ENCODE measurements at regions not wholly inside any gene's neighbourhood (a gene's known extent, or its start where the extent isn't known, plus 50 kb on each side); places are given as distances from the start of the nearest gene placed in this dataset.
"Not testable (repeated sequence)": the region's sequence is repeated elsewhere in the genome, so short reads cannot be mapped to it uniquely, and the experiment has no call there.

DNA sequence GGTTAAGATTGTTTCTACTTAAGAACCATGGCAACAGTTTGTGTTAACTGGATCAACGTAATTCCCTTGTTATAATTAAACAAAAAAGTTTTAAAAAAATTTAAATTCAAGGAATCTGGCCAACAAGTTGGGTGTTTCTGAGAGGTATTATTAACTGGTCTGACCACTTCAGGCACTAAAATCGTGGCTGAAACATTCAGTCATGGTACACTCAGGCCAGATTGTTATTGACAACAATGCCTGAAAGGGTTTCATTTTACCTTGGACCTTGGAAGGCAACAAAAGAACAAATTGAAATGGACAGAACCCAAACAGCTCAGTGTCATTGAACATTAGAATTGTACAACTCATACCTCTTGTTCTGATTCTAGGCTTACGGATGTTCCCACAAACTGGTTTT lies 103.3 kb upstream of the ARMC3 start:
- no peak for DNase-seq (ENCODE audit: low spot score)

DNA sequence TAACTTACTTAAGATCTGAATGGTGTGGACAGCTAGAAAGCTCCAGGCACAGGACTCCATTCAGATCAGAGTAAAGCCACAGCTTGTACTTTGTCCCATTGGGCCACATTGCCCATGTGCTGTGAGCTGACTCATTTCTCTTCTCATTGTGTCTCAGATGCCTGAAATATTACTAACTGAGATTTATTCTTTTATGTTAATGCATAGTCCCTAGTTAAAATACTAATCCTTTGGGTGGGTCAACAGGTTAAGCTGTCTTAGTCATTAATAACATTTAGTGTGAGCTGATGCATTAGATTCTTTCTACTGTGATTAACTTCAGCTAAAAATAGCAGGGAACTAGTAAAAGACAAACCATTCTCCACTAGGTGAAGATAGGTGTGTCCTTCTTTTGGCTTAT lies 104.7 kb upstream of the ARMC3 start:
- DNase-seq (ENCODE audit: low spot score), result peak; percentile 94

DNA sequence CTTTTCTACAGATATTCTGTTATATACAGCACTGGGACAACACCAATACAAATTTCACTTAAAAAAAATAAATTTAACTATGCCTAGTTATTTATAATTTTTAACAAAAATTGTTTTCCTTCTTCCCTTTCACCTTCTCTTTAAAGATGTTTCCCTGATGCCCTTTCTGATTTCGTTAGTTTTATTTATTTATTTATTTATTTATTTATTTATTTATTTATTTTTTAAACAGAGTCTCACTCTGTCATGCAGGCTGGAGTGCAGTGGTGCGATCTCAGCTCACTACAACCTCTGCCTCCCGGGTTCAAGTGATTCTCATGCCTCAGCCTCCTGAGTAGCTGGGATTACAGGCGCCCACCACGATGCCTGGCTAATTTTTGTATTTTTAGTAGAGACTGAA lies 105.9 kb upstream of the ARMC3 start:
- DNase-seq (ENCODE audit: low spot score), result not testable (repeated sequence)

DNA sequence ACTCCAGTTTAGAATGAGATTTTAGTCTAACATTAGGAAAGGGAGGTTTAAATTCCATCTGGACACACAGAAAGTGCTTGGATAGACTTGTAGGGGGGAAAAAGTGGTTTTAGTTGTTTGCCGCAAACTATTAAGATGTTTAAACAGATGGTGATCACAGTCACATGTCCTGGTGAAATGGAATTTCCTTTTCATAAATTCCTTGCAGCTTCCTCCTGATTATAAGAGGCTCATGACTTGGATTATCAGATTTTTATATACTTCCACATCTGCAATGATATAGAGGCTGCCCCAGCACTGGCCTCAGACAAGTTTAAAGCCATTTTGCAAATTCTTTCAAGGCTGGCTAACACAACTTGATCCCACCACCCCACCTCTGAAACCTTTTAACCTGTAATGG lies 106.4 kb upstream of the ARMC3 start:
- no peak for DNase-seq (ENCODE audit: low spot score)

DNA sequence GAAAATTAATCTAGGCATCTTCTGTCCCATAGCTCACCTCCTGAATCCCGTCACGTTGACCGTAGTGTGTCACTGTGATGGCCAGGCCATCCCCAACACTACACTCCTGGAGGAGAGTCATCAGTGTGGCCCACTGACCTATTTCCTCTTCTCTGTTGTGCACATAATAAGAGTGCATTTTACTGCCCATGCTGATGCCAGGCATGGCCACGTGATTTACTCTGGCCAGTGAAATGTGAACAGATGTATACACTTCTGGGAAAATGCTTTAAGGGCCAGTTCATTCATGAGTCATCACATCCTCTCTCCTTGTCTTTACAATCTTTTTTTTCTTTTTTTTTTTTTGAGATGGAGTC lies 101.9 kb upstream of the PIP4K2A start:
- peak; percentile 92 for DNase-seq (ENCODE audit: low spot score)

DNA sequence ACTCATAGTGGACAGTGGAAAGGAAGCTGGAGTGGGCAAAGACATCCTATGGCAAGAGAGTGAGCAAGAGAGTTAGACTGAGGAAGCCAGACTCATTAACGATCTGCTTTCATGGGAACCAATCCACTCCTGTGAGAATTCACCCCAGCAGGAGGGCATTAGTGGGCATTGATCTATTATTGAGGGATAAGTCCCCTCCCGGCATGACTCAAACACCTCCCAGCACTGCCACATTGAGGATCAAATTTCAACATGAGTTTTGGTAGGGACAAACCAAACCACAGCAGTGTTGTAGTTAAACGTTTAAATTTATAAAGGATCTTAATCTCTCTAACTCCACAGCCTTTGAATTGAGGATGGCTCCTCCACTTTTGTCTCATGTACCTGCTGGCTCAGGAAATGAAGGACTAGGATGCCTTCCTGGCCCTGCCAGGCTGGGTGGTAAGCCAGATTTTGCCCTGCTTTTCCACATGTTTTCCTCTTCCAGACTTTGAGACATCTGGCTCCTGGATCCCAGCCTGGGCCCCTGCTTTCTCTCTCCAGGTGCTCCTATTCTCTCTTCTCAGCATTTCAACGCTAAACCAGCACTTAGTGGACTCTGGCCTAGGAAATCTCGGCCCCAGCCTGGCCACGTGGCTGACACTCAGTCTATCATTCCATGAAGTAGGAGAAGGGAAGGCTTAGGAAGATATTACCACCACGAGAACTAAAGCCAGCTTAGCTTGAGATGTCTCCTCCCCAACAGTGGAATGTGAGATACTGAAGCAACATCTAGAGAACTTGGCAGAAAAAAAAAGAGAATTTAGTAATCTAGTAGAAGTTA lies 96.5 kb upstream of the PIP4K2A start:
- DNase-seq (ENCODE audit: low spot score), result no peak

DNA sequence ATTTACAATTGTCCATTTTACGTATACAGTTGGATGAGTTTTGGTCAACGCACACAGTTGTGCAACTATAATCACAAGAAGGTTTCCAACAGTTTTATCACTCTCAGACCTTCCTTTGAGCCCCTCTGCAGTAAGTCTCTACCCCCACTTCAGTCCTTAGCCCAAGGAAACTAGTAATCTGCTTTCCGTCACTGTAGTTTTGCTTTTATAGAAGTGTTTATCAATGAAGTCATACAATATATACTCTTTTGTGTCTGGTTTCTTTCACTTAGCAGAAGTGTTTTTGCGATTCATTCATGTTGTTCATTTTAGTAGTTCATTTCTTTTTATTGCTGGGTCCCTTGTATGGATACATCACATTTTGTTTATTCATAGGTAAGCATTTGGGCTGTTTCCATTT lies 92.9 kb upstream of the PIP4K2A start:
- no peak for DNase-seq (ENCODE audit: low spot score)

DNA sequence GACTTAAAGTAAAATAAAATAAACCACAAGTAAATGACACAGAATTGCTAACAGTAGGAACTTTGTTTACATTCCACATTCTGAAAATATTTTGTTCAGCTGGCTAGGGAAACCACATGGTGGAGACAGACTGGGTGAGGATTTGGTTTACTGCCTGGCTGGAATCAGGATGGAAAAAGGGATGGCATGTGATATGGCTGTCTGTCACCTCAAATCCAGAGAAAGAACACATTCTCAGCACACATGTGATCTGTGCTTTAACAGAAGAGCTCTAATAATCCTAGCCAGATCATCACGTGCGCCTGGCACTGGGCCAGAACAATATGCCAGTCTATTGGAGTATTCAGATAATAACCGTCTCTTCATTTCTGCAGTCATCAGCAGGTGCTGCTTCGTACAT lies 90.9 kb upstream of the PIP4K2A start:
- DNase-seq (ENCODE audit: low spot score), result no peak

DNA sequence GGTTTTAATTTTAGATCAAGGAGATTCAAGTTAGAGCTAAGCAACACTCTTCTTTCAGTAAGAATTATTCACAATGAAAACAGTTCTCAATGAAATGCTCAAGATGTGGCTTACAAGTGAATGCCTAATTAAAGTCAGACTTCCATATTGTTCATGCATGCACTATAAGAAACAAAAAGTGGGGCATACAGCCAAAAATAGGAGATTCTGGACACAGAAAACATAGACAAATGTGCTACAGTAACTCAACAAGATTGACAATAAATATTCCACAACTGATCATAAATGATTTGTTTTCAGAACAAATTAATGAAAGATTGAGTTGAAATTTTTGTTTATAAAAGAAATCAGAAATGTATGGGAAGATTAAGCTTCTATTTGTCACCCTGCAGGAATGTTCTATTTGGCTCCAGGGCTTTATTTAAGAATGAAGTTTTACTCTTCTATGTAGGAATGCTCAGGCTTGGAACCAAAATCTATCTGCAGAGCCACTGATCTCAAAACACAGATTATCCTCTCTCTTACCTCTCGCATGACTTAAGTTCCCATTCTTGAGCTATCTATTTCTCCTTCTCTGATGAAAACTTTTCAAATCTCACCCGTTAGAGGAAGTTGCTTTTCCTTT lies 89.0 kb upstream of the PIP4K2A start:
- DNase-seq (ENCODE audit: low spot score), result no peak

DNA sequence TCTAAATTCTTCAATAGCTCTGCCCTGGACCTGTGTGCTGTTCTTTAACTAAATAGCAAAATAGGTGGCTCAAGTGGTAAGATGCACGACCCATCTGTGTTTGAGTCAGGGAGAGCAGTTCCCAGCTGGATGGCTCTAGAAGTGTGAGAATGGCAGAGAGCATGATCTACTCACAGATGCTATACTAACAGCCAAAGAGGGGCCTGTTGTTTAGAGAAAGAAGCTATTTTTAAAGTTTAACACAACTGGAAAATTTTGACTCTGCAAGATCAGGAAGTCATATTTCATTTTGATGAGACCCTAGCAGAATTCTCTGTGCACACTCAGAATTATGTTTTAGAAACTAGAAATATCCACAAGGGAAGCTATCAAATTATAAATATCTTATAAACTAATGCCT lies 87.4 kb upstream of the PIP4K2A start:
- DNase-seq (ENCODE audit: low spot score), result no peak

DNA sequence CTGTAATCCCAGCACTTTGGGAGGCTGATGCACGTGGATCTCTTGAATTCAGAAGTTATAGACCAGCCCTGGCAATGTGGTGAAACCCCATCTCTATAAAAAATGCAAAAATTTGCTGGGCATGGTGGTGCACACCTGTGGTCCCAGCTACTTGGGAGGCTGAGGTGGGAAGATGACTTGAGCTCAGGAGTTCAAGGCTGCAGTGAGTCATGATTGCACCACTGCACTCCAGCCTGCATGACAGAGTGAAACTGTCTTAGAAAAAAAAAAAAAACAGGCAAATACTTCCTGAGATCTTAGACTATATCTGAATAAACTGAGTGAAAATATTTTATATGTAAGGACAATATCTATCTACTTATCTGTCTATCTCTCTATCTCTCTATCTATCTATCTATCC lies 83.4 kb upstream of the PIP4K2A start:
- not testable (repeated sequence) for DNase-seq (ENCODE audit: low spot score)

DNA sequence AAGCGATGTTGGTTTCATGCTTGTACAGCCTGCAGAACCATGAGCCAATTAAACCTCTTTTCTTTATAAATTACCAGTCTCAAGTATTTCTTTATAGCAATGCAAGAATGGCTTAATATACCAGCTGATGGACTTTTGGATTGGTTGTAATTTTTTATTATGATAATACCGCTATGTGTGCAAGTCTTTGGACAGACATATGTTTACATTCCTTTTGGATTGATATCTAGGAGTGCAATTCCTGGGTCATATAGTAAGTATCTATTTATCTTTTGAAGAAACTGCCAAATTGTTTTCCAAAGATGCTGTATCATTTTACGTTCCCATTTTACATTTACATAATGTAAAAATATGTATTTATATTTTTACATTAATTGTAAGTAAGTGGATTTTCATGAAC lies 81.2 kb upstream of the PIP4K2A start:
- DNase-seq (ENCODE audit: low spot score), result no peak

DNA sequence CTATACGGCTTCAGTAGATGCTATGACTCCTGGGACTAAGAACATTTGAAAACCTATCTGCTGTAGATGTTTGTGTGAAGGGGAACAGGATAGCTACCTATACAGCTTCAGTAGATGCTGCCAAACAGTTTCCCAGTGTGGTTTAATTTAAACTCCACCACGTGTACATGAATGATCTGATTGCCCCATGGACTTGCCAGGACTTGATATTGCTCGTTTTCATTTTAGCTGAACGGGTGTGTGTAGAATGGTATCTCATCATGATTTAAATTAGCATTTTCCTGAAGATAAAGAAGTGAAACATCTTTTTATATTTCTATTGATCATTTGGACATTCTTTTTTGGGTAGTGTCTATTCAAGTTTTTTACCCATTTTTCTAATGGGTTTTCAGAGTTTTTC lies 77.8 kb upstream of the PIP4K2A start:
- DNase-seq (ENCODE audit: low spot score), result no peak

DNA sequence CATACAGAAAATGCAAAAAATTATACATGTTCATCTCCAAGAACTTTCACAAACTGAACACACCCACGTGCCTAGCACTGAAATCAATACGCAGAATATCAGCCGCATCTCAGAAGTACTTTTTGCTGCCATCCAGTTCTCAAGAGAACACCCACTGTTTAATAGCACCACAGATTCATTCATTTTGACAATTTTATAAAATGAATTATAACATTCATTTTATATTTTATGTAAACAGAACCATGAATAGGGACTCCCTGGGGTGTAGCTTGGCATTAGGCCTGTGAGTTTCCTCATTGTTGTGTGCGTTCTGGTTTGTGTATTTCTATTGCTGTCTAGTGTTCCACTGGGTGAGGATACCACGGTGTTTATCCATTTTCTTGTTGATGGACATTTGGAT lies 77.3 kb upstream of the PIP4K2A start:
- DNase-seq (ENCODE audit: low spot score), result no peak

DNA sequence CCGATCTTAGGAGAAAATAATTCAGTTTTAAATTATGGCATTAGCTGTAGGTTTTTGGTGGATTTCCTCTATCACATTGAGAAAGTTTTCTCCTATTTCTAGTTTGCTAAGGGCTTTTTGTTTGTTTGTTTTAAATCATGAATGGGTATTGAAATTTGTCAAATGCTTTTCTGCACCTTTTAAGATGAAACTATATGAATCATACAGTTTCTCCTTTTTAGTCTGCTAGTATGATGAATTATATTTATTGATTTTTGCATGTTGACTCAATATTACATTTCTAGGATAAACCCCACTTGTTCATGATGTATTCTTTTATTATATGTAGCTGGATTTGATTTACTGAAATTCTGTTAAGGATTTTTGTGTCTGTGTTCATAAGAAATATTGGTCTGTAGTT lies 70.3 kb upstream of the PIP4K2A start:
- DNase-seq (ENCODE audit: low spot score), result no peak

DNA sequence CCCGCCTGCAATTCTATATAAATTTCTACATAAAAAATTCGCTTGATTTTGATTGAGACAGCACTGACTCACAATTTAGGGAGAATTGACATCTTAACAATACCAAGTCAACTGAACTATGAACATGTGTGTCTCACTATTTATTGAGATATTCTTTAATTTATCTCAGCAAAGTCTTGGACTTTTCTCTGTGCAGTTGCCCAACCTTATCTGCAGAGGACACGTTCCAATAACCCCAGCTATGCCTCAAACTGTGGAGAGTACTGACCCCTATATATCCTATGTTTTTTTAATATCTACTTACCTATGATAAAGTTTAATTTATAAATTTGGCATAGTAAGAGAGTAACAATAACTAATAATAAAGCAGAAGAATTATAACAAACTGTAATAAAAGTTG lies 69.4 kb upstream of the PIP4K2A start:
- no peak for DNase-seq (ENCODE audit: low spot score)

DNA sequence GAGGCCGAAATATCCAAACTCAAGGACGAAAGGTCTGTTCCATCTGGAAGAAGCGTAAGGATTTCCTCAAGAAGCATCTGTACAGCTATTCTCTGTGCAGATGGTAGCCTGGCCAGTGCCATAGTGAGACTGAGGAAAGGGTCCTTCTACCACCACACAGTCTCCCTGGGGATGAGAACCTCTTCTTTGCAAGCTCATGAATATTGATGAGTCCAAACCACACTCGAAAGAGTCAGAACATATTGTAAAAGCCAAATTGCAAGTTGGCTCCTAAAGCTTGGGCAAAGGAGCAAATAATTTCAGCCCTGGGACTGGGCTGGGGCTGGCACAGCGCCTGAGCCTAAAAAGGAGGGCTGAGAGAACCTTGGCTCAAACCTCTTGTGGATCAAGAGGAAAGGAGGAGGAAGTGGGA lies 66.1 kb upstream of the PIP4K2A start:
- DNase-seq (ENCODE audit: low spot score), result no peak

DNA sequence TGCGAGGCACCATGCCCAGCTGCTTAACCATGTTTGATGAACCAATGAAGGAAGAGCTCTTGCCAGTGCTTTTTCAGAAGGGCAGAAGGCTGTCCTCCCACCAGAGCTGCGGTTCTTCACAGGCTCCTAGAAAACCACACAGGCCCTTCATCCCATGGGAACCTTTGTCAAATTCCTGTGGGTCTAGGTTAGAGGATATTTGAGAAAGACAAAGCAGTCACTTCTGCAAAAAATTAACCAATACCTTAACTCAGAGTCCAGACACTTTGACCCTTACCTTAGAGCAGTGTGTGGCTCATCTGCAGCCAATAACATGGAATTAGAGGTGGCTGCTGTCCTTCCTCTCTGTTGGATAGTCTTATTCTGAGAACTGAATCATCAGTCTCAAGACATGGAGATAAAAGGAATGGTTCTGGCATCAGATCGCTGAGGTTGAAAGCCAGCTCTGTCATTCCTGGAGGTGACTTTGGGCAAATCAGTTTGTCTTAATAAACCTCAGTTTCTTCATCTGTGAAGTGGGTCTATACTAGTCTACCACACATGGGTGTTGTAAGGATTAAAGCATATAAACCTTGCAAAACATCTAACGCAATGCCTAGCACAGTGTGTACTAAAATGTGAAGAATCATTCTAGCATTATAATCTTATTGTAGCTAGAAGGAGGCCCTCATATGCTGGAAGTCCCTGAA lies 65.1 kb upstream of the PIP4K2A start:
- no peak for DNase-seq (ENCODE audit: low spot score)

DNA sequence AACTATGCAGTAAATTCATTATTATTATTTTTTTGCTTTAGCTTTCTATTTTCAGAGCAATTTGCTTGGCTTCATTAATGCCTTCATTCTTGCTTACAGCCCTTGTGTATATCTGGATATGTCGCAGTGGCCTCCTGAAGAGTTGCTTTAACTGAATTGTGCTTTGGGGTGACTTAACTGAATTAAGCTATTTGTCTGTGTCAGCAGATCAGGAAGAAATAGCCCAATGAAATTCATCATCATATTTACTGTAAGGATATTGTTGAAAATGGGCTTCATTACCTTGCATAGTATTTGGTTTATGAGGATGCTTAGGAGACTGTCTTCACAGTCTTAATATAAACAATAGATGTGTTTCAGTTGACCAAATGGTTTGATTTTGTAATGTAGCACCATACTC lies 59.7 kb upstream of the PIP4K2A start:
- no peak for DNase-seq (ENCODE audit: low spot score)

DNA sequence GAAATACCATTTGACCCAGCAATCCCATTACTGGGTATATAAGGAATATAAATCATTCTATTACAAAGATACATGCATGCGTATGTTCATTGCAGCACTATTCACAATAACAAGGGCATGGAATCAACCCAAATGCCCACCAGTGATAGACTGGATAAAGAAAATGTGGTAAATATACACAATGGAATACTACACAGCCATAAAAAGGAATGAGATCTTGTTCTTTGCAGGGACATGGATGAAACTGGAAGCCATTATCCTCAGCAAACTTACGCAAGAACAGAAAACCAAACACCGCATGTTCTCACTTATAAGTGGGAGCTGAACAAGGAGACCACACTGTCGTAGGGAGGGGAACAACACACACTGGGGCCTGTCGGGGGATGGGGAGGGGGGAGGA lies 57.3 kb upstream of the PIP4K2A start:
- DNase-seq (ENCODE audit: low spot score), result not testable (repeated sequence)

DNA sequence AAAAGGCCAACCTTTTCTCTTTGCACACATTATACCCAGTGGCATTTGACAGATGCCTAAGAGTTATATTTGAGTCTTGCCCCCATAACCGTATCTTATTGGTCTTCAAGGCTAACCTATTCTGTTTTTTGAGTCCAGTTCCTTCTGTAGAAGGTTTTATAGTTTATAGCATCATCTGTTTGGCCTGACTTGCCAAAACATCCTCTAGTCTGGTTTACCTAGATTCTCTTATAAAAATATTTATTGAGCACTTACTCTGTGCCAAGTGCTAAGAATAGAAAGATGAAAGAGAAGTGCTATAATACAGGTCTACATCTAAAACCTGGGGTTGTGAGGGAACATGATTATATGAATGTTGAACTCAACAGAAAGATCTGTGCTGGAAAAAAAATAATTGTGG lies 55.9 kb upstream of the PIP4K2A start:
- no peak for DNase-seq (ENCODE audit: low spot score)

DNA sequence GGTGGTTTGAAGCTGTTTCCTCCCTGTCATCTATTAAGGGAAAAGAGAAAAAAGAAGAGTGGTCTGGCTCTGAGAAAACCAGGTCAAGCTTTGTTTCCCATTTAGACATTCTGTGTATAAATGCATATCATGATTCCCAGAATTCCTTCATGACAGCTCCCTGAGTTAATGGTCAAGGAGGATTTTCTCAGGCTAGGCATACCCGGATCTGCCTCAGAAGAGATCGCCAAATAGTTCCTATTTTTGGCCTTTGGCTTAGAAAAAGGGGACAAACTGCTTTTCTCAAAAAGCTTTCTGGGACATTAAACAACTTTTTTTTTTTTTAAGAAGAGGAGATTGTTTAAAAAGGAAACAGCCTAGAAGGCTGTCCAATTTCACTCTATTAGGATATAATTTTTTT lies 53.5 kb upstream of the PIP4K2A start:
- no peak for DNase-seq (ENCODE audit: low spot score)

DNA sequence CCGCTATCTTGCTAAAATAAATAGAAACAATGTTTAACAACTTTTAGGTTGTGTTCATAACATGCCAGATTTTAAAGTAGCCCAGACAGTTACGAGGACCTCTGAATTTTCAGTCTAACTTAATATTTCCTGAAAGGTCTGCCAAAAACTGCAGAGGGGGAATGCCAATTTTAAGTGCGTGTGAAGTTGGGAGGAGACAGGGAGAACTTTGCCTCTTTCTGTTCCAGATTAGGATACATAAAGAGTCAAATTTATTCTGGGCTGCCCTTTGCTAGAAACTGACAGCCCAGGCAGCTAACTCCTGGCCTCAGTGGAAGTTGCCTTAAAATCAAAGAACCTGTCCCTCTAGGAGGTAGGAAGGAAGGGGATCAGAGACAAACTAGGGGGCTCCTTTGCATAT lies 52.3 kb upstream of the PIP4K2A start:
- no peak for DNase-seq (ENCODE audit: low spot score)

All from kidney capillary endothelial cell (primary cell).